K562 (cell line): ENCODE measurements at regions not wholly inside any gene's neighbourhood (a gene's known extent, or its start where the extent isn't known, plus 50 kb on each side); places are given as distances from the start of the nearest gene placed in this dataset.

ENCODE experiments used
- ATAC-seq: fragments of 200-7000 bp; cut with Tn5 transposase; 3 replicates; pipeline ENCODE4 v1.9.1; 2020; ENCODE audit warnings: moderate library complexity
- BruUV-seq: library from RNA; stranded (reverse); fragments of 400-500 nt; replicated peaks from 2 replicates; lab custom pipeline; 2021; lab: Mats Ljungman, UMichigan
- CTCF ChIA-PET: fragments of 300-600 bp; formaldehyde crosslinking; extraction: SDS; loops from one replicate; lab custom pipeline; 2021; ENCODE audit warnings: low intra/inter-chr PET ratio; lab: Yijun Ruan, JAX
- POLR2A ChIA-PET: fragments of 300-600, 350-650 bp; sonication (Branson Sonifier 250); formaldehyde crosslinking; extraction: SDS; loops from one replicate; lab custom pipeline; 2021; ENCODE audit warnings: antibody characterized with exemption, inconsistent platforms; lab: Yijun Ruan, JAX
- DNase-seq, 4 experiments: peaks; one replicate each; pipeline versions ENCODE4 v3.0.0 to v3.0.0-alpha.2; 2011 to 2018; ENCODE audit warnings: low spot score in 3 of 4, mixed read lengths in 3 of 4; ENCODE audit errors: extremely low read depth in 1 of 4
- FAIRE-seq: peaks from 2 replicates; lab custom pipeline; 2011; peaks lifted over from hg19 to GRCh38; lab: Jason Lieb, UNC
- H2AFZ ChIP-seq: 2 replicates; pipeline ENCODE4 v1.6.0; 2011; ENCODE audit warnings: low read depth, low read length, control low read depth, inconsistent platforms
- H3K27ac ChIP-seq: fragments of 200-600 bp; 3 replicates; pipeline ENCODE4 v1.8.0; 2011; ENCODE audit warnings: low read depth, mild to moderate bottlenecking, control low read depth, inconsistent platforms, low read length, moderate library complexity, mixed read lengths; ENCODE audit errors: extremely low read depth
- H3K27me3 ChIP-seq, 2 experiments: fragments of 300-600 bp in 1 of 2; 2 replicates in 1 of 2; 3 replicates in 1 of 2; pipeline versions ENCODE4 v1.6.0 to v1.8.0; 2011; ENCODE audit warnings: inconsistent platforms in 2 of 2, low read length in 2 of 2, mild to moderate bottlenecking in 1 of 2, mixed read lengths in 1 of 2, moderate library complexity in 1 of 2; ENCODE audit not compliant: control insufficient read depth in 2 of 2, insufficient read depth in 2 of 2
- H3K36me3 ChIP-seq: fragments of 300-600 bp; 3 replicates; pipeline ENCODE4 v1.8.0; 2011; ENCODE audit warnings: mild to moderate bottlenecking, low read length, inconsistent platforms; ENCODE audit not compliant: control insufficient read depth, insufficient read depth
- H3K4me1 ChIP-seq, 2 experiments: fragments of 200-600 bp in 1 of 2; replicated peaks in 1 of 2; 2 replicates in 1 of 2; 3 replicates in 1 of 2; pipeline versions ENCODE4 v1.5.1 to v1.8.0; 2011; ENCODE audit warnings: inconsistent platforms in 2 of 2, low read length in 2 of 2, mild to moderate bottlenecking in 1 of 2, mixed read lengths in 1 of 2, moderate library complexity in 1 of 2; ENCODE audit not compliant: control insufficient read depth in 2 of 2, insufficient read depth in 2 of 2
- H3K4me2 ChIP-seq: 2 replicates; pipeline ENCODE4 v1.6.1; 2011; ENCODE audit warnings: low read length, control low read depth, inconsistent platforms, mixed read lengths; ENCODE audit not compliant: insufficient read depth
- H3K4me3 ChIP-seq: fragments of 200-600 bp; sonication (generic), shearing (Covaris generic); 2 replicates; pipeline ENCODE4 v1.5.1; 2016; ENCODE audit warnings: control low read depth, inconsistent platforms
- H3K79me2 ChIP-seq: fragments of 200-600 bp; 3 replicates; pipeline ENCODE4 v1.8.0; 2011; ENCODE audit warnings: low read length, inconsistent platforms; ENCODE audit not compliant: control insufficient read depth, insufficient read depth
- H3K9ac ChIP-seq, 2 experiments: 2 replicates each; pipeline versions ENCODE4 v1.6.0 to v1.6.1; 2011; ENCODE audit warnings: low read depth in 2 of 2, low read length in 2 of 2, control low read depth in 1 of 2, inconsistent platforms in 1 of 2, mild to moderate bottlenecking in 1 of 2, mixed read lengths in 1 of 2; ENCODE audit not compliant: insufficient read depth in 1 of 2
- H3K9me1 ChIP-seq: one replicate; pipeline ENCODE4 v1.6.0; 2011; ENCODE audit warnings: inconsistent platforms, mild to moderate bottlenecking, low read length, moderate library complexity; ENCODE audit not compliant: control insufficient read depth, insufficient read depth
- H3K9me3 ChIP-seq: replicated peaks from 2 replicates; pipeline ENCODE4 v1.5.1; 2011; ENCODE audit warnings: low read depth, low read length, inconsistent platforms; ENCODE audit not compliant: control insufficient read depth, insufficient read depth
- H4K20me1 ChIP-seq: replicated peaks from 2 replicates; pipeline ENCODE4 v1.6.1; 2011; ENCODE audit warnings: low read length, inconsistent platforms, mixed read lengths; ENCODE audit not compliant: control insufficient read depth, insufficient read depth
- C11orf30 ChIP-seq: fragments of 450-650 bp; IDR thresholded peaks from 2 replicates; pipeline ENCODE4 v1.6.1; 2016; ENCODE audit warnings: low read depth, mild to moderate bottlenecking
- CCNT2 ChIP-seq: IDR thresholded peaks from 2 replicates; pipeline ENCODE4 v1.6.1; 2011; ENCODE audit warnings: borderline replicate concordance, low read depth, mild to moderate bottlenecking, moderate library complexity, mixed read lengths, low read length; ENCODE audit not compliant: insufficient read length; ENCODE audit errors: extremely low read depth
- GABPA ChIP-seq: fragments of 200-800 bp; sonication (Bioruptor generic); conservative IDR thresholded peaks from 2 replicates; pipeline ENCODE4 v1.6.1; 2016; ENCODE audit warnings: low read depth, missing genetic modification characterization, missing compliant biosample characterization
- L3MBTL2 ChIP-seq: fragments of 450-650 bp; IDR thresholded peaks from 2 replicates; pipeline ENCODE4 v1.6.1; 2016; ENCODE audit warnings: mild to moderate bottlenecking, moderate library complexity
- NFE2 ChIP-seq: IDR thresholded peaks from 2 replicates; pipeline ENCODE4 v1.6.1; 2014; ENCODE audit warnings: antibody characterized with exemption, low read depth
- POLR2AphosphoS2 ChIP-seq: IDR thresholded peaks from 2 replicates; pipeline ENCODE4 v1.6.1; 2012; ENCODE audit warnings: low read length, improper control_type of control experiment
- PURB ChIP-seq: sonication (generic); formaldehyde crosslinking; IDR thresholded peaks from 2 replicates; pipeline ENCODE4 v1.9.0; 2021; ENCODE audit warnings: low read depth, mild to moderate bottlenecking, missing genetic modification reagents
- TAF1 ChIP-seq: IDR thresholded peaks from 2 replicates; pipeline ENCODE4 v1.6.1; 2011; ENCODE audit warnings: mild to moderate bottlenecking, low read length, moderate library complexity; ENCODE audit not compliant: insufficient read depth, control insufficient read depth, severe bottlenecking; ENCODE audit errors: extremely low read depth
- TRIM28 ChIP-seq: fragments of 450-650 bp; IDR thresholded peaks from 2 replicates; pipeline ENCODE4 v1.6.1; 2017
- ZNF121 ChIP-seq: sonication (generic); formaldehyde crosslinking; conservative IDR thresholded peaks from 2 replicates; pipeline ENCODE4 v1.8.0; 2022; ENCODE audit warnings: missing genetic modification reagents
- ZNF23 ChIP-seq: fragments of 250-450 bp; sonication (Bioruptor Pico); IDR thresholded peaks from 2 replicates; pipeline ENCODE4 v1.4.0; 2020; ENCODE audit warnings: mild to moderate bottlenecking
- WGBS: fragments of 100-300 bp; shearing (Covaris generic); methylation state at CpG from one replicate; pipeline ENCODE4 v1.1.6; 2016; ENCODE audit warnings: low coverage, mixed read lengths; ENCODE audit not compliant: insufficient coverage; ENCODE audit errors: missing lambda C conversion rate; 5-methylcytosine and 5-hydroxymethylcytosine counted together
- in situ Hi-C: fragments of 300-500 bp; cut with MboI; formaldehyde crosslinking; loops from 4 replicates; pipeline ENCODE4 v1.15.0; 2018; ENCODE audit warnings: inconsistent platforms, mixed read lengths
- intact Hi-C: fragments of 100-400 bp; cut with micrococcal nuclease; formaldehyde crosslinking; loops from 2 replicates; pipeline ENCODE4 v1.14.2; 2022
- TF ChIP-seq, protein P1 (sequence below): fragments of 450-650 bp; IDR thresholded peaks from 2 replicates; pipeline ENCODE4 v1.7.1; 2018; ENCODE audit warnings: mild to moderate bottlenecking, low read depth; ENCODE audit not compliant: partially characterized antibody
- TF ChIP-seq, protein P2 (sequence below), 2 experiments: fragments of 450-650 bp in 1 of 2; sonication (generic) in 1 of 2; formaldehyde crosslinking in 1 of 2; IDR thresholded peaks in 1 of 2; conservative IDR thresholded peaks in 1 of 2; 2 replicates each; pipeline versions ENCODE4 v1.6.1 to v1.8.1; 2016 to 2023; ENCODE audit warnings: mild to moderate bottlenecking in 2 of 2, moderate library complexity in 2 of 2, inconsistent platforms in 1 of 2, missing genetic modification reagents in 1 of 2

DNA sequence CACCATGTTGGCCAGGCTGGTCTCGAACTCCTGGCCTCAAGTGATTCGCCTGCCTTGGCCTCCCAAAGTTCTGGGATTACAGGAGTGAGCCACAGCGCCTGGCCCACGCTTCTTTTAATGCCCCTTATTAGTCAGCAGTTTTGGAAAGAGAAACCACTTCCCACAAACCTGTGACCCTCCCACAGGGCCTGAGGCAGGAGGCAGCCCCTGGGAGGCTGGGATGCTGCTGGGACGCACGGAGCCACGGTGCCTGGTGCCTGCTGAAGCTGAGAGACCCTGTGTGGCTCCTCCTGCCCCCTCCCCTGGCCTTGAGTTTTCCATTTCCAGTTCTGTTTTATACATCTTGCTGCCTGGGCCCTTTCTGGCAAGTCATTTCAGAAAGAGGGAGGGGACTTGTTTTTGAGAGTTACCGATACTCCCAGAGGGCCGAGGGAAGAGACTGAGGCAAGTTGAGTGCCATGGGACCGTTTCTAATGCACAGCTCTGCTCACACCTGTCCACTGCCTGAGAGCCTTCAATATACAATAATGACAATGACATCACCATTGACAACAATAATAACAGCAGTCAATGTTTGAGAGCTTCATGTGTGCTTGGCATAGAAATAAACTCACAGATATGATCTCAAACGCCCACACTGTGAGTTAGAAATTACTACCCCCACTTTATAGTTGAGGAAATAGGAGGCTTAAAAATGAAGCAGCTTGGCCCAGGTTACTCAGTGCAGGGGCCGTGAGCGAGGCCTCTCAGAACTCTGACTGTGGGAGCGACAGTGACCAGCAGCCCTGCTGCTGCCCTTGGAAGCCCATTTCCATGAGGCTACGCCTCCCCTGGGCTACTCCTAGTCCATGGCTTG lies 78.1 kb upstream of the YWHAQ start:
- in situ Hi-C loops, result no loop called here
- POLR2A ChIA-PET, result interaction anchor here (0.6 to 0.7 kb wide), 2 partner anchors 22 to 105 kb away, joined by 3 read pairs; no protein-coding TSS in a partner anchor
- ATAC-seq (no peak), FAIRE-seq (no peak), DNase-seq (no peak)
- Histone ChIP-seq H3K4me3 (no peak overlapping the region), H3K4me1 (peaks cover 16 to 20% of the 10 kb centered on the region in 2 experiments; a peak in 4 of 5 replicates), H3K9ac (peak overlapping the region in 1 of 2 experiments; percentile 85; a peak in 2 of 4 replicates), H3K27ac (no peak overlapping the region), H3K9me3 (no peaks in the 10 kb centered on the region), H3K36me3 (no peaks in the 10 kb centered on the region), H3K79me2 (no peaks in the 10 kb centered on the region), H3K27me3 (no peaks in the 10 kb centered on the region), H4K20me1 (no peaks in the 10 kb centered on the region), H2AFZ (peak overlapping the region; percentile 29; the same call in 1 of the 2 replicates), H3K9me1 (no peaks in the 10 kb centered on the region), H3K4me2 (no peak overlapping the region)
- no TSS peak for BruUV-seq
- intact Hi-C loops, result no loop called here
- CTCF ChIA-PET, result no interaction called here
- 48% methylated on average over 15 of the region's 15 CpGs for WGBS
- TF ChIP-seq, protein P1, sequence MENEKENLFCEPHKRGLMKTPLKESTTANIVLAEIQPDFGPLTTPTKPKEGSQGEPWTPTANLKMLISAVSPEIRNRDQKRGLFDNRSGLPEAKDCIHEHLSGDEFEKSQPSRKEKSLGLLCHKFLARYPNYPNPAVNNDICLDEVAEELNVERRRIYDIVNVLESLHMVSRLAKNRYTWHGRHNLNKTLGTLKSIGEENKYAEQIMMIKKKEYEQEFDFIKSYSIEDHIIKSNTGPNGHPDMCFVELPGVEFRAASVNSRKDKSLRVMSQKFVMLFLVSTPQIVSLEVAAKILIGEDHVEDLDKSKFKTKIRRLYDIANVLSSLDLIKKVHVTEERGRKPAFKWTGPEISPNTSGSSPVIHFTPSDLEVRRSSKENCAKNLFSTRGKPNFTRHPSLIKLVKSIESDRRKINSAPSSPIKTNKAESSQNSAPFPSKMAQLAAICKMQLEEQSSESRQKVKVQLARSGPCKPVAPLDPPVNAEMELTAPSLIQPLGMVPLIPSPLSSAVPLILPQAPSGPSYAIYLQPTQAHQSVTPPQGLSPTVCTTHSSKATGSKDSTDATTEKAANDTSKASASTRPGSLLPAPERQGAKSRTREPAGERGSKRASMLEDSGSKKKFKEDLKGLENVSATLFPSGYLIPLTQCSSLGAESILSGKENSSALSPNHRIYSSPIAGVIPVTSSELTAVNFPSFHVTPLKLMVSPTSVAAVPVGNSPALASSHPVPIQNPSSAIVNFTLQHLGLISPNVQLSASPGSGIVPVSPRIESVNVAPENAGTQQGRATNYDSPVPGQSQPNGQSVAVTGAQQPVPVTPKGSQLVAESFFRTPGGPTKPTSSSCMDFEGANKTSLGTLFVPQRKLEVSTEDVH, result no peak
- TF ChIP-seq C11orf30 (peak; percentile 82), TRIM28 (no peak), L3MBTL2 (peak; percentile 50; the same call in 1 of the 2 replicates), POLR2AphosphoS2 (no peak), PURB (no peak), ZNF23 (CRISPR knock-in tag) (no peak), NFE2 (peak; percentile 82), ZNF121 (CRISPR knock-in tag) (peak; percentile 56; the same call in 1 of the 2 replicates), GABPA (tag) (no peak), TAF1 (no peak), CCNT2 (no peak)
- TF ChIP-seq, protein P2, sequence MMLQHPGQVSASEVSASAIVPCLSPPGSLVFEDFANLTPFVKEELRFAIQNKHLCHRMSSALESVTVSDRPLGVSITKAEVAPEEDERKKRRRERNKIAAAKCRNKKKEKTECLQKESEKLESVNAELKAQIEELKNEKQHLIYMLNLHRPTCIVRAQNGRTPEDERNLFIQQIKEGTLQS (IDR thresholded peaks at IDR 0.05), result peak; percentile 39
- TF ChIP-seq, protein P2 (CRISPR knock-in tag; conservative IDR thresholded peaks at IDR 0.05), result no peak
